DMS53 treated with DMSO at 0.1 percent for 48 hours (cell line): ENCODE measurements at regions not wholly inside any gene's neighbourhood (a gene's known extent, or its start where the extent isn't known, plus 50 kb on each side); places are given as distances from the start of the nearest gene placed in this dataset.

ENCODE experiments used
- DNase-seq: peaks from one replicate; lab custom pipeline; 2025; ENCODE audit not compliant: unreplicated experiment; lab: John Stamatoyannopoulos, UW

DNA sequence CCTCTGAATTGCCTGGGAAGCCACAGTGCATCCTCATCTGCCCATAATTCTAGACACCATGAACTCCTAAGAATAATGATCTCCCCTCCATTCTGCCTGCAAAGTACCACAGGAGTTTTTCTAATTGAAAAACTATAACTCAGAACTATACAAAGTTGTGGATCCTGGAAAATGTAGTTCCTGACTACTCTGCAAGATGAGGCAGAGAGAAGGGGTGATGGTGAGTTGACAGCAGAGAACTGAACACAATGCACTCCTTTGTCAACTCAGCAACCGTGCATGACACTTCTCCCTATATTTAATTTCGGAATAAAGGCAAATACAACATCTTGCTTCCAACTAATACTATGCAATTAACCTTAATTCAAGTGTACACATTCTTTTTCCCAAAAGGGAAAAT is 471.1 kb upstream of the FAM98A start:
- DNase-seq, result no peak

DNA sequence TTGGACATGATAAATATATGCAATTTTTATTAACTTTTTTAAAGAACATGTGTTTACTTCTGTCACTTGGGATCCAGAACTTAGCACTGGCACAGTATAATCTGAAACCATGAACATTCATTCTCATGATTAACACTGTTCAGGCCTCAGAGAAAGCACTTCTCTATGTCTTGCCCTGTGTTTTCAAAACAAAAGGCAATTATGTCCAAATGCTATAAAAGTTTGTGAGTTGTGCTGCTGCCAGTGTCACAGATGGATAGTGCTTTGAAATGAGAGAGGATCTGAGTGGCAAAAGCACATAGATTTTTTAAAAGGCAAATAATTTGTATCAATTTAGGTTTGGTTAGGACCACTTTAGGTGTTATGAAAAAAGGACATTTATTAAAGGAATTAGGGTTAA is 470.5 kb upstream of the FAM98A start:
- DNase-seq, result no peak

DNA sequence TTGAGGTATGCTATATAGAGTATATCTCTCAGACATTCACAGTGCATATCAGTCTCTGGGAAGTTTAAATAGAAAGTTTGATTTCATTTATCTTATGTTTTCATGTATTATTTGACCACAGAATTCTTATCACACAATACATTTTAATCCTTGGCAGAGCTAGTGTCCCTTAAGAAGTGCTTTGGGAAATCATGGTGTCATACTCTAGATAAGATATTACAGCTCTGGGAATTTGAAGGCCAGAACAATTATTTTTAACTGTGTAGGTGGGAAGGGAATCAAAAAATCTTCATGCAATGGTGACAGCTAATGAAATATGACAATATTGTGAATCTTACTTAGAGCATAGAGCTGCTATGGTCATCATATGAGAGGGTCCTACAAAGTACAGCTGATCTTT is 451.3 kb upstream of the FAM98A start:
- DNase-seq, result no peak

DNA sequence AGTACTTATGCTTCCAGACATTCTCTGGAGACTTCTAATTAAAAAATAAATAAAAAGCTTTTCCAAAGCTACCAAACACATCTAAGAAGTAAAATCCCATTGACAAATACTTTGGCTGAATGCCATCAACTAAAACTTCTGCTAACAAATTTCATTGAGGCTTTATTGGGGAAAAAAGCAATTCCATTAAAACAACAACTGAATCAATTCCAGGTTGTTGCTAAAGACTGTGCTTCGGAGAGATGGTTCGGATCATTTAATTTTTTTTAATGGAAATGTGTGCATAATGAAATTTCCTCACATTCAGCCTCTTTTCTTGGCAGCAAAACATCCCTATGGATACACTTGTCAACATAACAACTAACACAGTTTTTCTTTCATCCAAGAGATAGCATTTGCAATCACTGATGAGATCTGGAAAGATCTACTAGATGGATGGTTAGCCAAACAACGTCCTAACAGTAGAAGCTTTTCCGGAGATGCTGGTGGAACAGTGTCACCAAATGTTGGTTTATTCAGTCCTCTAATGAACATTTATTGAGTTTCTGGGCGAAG is 446.1 kb upstream of the FAM98A start:
- DNase-seq, result no peak

DNA sequence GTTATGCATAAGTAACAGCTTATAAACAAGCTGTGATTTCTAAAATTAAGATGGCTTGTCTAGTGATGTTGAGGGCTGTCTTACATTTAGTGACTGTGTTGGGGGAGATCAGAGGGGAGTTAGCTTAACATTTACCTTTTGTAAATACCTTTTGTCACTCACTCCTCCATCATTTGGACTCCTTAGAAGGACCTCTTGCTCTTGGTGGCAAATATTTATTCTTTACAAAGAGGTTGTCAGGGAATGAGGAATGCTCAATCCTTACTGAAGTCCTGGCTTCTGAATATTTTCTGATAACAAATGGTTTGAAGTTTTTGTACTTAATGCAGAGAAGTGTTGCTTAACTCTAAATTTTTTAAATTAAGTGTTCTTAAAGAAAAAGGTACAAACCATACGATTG is 438.8 kb upstream of the FAM98A start:
- DNase-seq, result no peak

DNA sequence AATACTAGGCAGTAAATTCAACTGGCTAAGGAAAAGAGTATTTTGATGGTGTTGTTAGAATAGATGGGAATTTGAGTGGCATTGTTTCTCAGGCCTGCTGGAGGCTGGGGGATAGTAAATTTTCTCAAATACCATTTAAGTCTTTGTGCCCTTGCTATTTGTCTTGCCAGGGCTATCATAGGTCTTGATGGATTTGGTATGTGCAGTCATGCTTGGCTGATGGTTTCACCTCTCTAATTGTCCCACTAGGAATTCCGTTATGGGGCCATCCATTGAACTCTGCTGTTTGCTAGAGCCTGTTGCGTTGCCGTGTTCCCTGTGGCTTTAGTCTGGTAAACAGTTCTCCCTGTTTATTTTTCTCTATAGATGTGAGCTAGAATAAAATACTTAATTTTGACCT is 438.1 kb upstream of the FAM98A start:
- no peak for DNase-seq

DNA sequence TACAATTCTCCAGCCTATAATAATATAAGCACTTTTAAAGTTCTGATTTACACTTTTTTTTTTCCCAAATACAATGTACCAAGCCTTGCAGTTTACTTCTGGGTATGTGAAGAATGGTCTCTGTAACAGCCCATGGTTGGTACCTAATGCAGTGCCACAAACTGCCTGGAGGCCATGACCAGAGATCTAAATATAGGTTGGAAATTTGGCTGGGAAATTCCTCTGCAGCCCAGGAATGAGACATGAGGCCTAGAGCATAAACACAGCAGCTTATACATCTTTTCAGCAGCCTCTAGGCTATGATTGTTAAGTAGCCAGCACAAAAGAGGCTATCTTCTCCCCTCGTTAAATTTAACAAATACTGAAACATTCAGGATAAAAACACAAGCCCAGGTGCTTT is 432.0 kb upstream of the FAM98A start:
- no peak for DNase-seq

DNA sequence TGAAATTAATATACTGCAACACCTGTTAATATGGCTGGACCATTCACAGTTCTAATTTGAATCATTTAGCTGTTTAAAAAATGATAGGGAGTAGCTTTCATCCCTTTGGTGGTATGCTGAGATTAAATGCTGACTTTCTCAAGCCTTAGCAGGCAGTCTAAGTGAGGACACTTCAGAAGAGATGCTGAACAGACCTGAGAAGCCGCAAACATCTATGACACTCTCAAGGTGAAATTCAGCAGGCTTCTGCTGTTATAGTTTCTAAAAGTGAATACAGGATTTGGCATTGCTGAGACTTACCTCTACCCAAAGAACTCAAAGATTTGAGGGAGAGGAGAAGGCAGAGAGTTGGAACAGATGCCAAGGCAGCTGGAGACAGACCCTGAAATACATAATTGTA is 431.2 kb upstream of the FAM98A start:
- no peak for DNase-seq

DNA sequence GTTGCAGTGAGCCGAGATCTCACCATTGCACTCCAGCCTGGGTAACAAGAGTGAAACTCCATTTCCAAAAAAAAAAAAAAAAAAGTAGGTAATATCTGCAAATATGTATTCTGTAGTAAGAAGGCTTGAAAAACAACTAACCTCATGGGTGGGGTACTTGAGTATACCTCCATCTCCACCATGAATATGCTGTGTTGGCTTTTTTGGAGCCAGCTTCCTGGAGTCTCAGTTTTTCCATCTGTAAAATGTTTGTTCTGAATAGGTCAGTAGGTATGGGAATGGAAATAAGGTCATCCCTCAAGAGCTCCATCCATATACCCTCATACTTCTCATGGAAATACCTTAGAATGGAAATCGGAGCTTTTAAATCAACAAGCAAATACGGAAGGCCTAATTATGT is 430.0 kb upstream of the FAM98A start:
- no peak for DNase-seq

DNA sequence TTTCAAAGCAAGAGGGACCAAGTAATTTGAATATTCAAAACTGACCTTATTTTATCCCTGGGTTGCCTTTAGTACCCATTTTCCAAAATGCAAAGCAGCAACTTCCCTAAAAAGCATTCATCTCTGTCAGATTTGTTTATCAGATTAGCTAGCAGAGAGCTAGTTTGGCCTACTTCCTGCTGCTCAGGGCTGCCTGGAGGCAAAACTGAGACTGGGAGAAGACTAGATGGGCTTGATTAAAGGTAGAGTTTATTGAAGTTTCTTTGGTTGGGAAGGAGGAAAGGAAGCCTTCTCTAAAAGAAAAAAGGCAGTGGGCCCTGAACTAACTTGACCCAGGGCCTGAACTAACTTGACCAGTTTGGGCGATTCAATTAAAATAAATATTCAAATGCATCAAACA is 426.1 kb upstream of the FAM98A start:
- DNase-seq, result no peak

DNA sequence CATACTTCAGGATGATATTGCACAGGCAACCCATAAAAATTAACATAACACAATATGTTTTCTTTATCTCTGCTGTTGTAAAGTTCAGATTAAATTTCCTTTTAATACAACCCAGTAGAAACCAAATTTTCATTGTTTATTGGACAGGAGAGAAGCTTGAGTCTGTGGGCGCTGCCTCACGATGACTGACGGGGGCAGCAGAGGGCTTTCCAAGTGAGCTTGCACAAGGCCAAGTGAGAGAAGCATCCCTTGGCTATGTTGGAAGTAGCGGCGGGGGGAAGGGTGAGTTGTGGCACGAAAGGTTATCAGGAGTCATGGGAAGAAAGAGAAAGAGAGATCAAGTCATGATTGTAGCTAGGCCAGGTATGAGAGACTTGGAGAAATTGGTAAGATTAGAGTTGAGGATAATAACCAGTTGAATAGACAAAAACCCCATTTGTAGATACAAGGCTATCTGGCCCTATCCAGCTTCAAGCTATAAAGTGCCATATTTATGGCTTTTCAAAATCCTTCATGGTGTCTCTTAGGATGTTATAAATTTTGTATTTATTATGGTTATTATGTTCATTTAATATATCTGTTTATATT is 413.7 kb upstream of the FAM98A start:
- DNase-seq, result peak; percentile 6

DNA sequence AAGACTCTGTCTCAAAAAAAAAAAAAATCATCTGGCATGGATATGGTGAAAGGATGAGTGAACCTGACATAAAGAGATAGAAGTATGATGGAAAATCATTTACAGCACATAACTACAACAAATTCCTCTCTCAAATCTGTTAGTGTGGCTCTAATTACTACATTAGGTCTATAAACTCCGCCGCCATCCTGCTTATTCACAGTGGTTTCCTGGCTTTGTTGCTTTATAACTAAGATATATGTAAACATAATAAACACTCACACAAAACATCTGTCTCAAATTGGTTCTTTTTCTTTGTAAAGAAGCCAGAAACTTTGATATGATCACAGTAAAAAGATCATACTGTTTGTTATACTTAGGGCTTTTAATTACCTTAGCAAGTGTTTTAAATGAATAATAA is 412.6 kb upstream of the FAM98A start:
- no peak for DNase-seq

DNA sequence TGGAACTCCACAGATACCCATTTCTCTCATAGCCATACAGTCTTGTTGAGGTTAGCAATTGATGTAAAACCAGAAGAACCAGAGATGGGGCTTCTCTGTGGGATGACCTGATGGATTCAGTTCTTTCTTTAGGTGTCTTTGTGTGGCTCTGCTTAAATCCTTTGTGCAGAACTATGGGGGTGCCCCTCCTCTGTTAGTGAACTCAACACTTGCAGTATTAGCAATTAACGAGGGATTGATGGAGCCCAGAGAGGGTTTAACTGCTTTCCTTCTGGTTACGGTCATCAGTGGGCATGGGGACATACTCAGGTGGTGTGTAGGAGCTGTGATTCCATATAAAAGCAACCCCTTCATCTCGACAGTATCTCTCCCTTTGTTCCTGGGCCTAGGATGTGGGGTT is 406.8 kb upstream of the FAM98A start:
- no peak for DNase-seq

DNA sequence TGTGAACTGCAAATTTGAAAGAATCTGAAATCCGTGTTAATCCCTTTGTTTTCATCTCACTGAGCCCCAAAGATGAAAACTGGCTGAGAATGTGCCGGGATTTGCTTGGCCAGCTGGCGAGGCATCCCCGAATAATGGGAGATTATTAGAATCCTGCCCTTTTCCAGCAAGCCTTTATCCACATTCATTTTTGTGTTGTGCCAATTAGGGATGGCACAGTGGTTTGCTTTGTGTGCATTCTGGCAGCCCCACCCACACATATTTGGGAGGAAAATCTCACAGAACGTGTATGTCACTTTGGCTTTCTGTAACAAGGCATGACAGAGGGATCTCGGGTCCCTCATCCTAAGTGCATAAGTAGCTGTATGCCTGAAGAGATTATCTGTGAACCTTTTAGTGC is 405.8 kb upstream of the FAM98A start:
- no peak for DNase-seq

DNA sequence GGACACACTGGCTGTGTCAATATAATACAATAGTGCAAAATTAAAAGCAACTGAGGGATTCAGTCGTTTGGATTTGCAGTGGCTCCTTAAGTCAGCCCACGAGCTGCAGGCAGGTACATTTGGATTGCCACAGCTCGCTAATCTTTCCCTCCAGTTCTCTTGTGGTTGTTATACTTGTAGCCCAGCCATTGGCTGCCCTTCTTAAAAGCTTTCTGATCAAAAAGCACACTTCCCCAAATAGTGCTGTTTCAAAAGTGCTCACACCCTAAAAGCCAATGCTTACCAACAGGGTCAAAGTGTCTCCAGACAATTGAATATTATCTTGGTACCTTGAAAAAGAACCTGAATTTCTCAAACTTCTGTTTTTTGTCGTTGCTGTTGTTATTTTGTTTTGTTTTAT is 404.7 kb upstream of the FAM98A start:
- DNase-seq, result no peak

DNA sequence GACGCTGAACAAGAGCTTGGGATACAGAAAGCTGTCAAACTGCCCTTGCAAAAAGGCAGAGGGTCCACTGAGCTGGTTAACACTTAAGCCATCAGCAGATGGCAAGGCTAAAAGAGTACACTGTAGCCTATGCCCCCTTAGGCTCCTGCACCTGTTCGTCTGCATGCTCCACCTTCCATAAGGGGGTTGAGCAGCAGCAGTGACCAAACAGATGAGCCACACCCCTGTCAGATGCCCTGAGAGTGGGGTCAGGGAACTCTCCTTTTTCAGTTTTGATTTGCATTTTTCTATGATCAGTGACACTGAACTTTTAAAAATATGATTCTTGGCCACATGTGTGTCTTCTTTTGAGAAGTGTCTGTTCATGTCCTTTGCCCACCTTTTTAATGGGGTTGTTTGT is 402.5 kb upstream of the FAM98A start:
- no peak for DNase-seq

DNA sequence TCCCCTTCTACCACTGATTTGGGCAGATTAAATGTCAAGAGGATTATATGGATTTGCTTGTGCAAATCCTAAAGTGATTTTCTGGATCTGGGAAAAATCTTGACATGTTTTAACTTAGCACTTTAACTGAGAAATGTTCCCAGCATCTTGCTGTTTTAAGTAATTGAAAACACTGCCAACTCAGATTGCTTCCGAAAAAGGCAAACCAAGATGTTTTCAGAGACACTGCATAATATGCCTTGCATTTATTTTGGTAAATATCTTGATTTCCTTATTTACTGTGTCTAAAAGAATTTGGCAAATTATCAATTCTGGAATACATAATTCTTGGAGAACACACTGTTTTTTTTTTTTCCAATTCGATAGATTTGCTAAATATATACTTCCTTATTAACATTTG is 385.0 kb upstream of the FAM98A start:
- no peak for DNase-seq

DNA sequence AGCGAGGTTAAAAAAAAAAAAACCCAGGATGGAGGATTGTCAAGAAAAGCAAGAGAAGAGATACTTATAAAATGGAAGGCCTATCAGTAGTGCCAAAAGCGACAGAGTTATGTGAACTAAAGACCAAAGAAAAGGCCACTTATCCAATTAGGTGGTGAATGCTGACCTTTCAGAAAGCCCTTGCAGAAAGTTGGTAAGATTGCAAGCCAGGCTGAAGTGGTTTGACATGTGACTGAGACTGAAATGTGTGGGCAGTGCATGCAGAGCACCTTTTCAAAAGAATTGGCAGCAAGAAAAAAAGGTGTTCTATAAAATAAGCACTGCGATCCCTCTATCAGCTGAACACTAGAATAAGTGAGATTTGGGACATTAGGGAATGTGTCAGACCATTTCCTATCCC is 379.4 kb upstream of the FAM98A start:
- no peak for DNase-seq

DNA sequence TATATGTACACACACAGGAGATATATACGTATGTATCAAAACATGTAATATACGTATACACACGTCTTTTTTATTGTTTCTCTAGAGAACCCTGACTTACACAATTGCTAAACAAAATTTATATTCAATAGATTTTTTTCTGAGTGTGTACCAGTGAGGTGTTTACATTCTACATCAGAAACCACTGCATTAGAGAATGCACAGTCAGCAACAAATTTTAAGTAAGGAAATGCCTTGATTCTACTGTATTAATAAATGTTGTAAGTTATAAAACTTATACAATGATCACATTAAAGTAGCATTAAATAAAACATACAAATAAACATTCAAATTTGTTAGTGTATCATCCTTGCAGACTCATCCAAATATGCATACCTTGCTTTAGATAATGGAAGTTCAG is 376.4 kb upstream of the FAM98A start:
- DNase-seq, result no peak

DNA sequence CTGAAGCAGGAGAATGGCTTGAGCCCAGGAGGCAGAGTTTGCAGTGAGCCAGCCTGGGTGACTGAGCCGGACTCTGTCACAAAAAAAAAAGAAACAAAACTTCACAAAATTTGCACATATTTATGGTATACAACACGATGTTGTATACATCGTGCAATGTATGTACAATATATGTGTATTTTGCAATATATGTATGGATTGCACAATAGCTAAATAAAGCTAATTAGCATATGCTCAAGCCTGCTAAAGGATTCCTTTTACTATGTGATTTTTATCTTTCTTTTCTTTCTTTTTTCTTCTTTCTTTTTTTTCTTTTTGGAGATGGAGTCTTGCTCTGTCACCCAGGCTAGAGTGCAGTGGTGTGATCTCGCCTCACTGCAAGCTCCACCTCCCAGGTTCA is 368.0 kb upstream of the FAM98A start:
- DNase-seq, result no peak

DNA sequence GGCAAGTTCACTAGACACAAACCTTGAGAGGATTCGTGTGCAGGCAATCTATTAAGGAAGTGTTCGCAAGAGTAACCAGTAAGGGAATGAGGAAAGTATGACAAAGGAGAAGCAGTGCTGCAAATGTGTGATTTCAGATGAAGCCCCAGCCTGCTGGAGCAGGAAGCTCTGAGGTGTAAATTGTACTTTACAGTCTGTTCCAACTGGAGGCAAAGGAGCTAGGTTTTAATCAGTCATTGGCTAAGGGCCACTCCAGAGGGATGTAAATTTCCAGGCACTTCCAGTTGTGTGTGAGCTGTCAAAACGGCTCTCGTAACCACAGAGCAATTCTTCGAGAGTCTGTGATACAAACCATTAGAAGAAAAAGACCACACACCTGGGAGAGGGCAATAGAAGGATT is 359.5 kb upstream of the FAM98A start:
- no peak for DNase-seq

DNA sequence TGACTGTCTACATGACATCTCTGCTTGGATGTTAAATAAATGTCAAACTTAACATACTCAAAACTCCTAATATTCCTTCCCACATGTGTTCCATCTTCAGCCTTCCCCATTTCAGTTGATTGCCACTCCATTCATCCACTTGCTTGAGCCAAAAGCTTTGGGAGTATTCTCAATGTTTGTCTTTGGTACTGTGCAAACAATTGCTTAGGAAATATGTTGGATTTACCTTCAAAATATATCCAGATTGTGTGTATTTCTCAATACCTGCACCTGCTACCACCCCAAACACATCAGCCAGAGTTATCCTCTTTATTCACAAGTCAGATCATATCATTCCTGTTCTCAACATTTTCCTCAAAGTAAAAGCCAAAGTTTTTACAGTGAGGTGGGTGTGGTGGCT is 350.3 kb upstream of the FAM98A start:
- DNase-seq, result no peak

DNA sequence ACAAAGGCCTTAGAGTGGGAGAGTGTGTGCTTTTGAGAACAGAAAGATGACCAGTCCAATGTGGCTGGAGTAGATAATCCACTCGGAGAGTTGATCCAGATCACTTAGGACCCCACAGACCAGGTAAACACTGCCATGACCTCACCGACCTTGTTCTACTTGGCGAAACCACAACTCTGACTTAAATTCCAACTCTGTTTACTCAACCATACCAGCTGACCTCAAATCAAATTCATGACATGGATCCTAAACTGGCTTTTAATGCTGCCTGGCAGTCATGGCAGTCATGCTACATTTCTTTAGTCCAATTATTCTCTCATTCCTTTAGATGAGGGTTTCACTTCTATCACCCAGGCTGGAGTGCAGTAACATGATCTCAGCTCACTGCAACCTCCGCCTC is 347.1 kb upstream of the FAM98A start:
- no peak for DNase-seq

DNA sequence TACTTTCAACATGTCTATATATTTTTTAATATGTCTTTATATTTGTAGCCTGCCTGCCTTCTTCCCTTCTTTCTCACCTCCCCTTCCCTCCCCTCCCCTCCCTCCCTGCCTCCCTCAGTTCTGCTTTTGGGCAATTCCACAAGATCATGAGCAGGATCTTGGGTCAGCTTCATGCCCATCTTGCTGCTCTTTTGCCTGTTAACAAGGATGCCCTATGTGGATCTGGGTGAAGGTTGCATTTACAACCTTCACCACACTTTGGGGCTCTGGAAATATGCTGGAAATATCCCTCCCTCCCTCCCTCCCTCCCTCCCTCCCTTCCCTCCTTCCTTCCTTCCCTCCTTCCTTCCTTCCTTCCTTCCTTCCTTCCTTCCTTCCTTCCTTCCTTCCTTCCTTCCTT is 334.1 kb upstream of the FAM98A start:
- no peak for DNase-seq
